Fibroblast of pulmonary artery (primary cell): ENCODE measurements at regions not wholly inside any gene's neighbourhood (a gene's known extent, or its start where the extent isn't known, plus 50 kb on each side); places are given as distances from the start of the nearest gene placed in this dataset.

Experiments used
- DNase-seq: peaks from one replicate; pipeline ENCODE4 v3.0.0-alpha.2; 2010; ENCODE audit warnings: low read depth
- H3K4me3 ChIP-seq: replicated peaks from 2 replicates; pipeline ENCODE4 v1.5.1; 2011; ENCODE audit warnings: low read depth, mild to moderate bottlenecking, control low read depth, low read length, moderate library complexity
- CTCF ChIP-seq: IDR thresholded peaks from 2 replicates; pipeline ENCODE4 v1.5.1; 2011; ENCODE audit warnings: mild to moderate bottlenecking, control low read depth, low read length, inconsistent platforms; ENCODE audit errors: missing control alignments

- no peak overlapping the region for H3K4me3 ChIP-seq
- no peak for TF ChIP-seq CTCF
- no peak for DNase-seq
Measured at GRCh38 chr5:2570586-2570985, 180.9 kb downstream of the IRX2 start.

GRCh38 chr5:2569774-2570542 is 181.5 kb downstream of the IRX2 start:
- no peak overlapping the region for H3K4me3 ChIP-seq
- DNase-seq = no peak
- TF ChIP-seq CTCF = no peak

GRCh38 chr5:2569176-2569575 is 182.3 kb downstream of the IRX2 start:
- TF ChIP-seq CTCF = no peak
- no peak overlapping the region for H3K4me3 ChIP-seq
- no peak for DNase-seq

- H3K4me3 ChIP-seq = no peak overlapping the region
- DNase-seq = no peak
- no peak for TF ChIP-seq CTCF
Measured at GRCh38 chr5:2566284-2566683, 185.2 kb downstream of the IRX2 start.

- no peak for DNase-seq
- no peak for TF ChIP-seq CTCF
- H3K4me3 ChIP-seq = no peak overlapping the region
Measured at GRCh38 chr5:2565147-2565546, 186.3 kb downstream of the IRX2 start.

- no peak overlapping the region for H3K4me3 ChIP-seq
- no peak for TF ChIP-seq CTCF
- DNase-seq = no peak
Measured at GRCh38 chr5:2563046-2563445, 188.4 kb downstream of the IRX2 start.

GRCh38 chr5:2562036-2562435 is 189.4 kb downstream of the IRX2 start:
- H3K4me3 ChIP-seq = no peak overlapping the region
- DNase-seq = no peak
- no peak for TF ChIP-seq CTCF
